SK-N-SH (cell line): ENCODE measurements at regions not wholly inside any gene's neighbourhood (a gene's known extent, or its start where the extent isn't known, plus 50 kb on each side); places are given as distances from the start of the nearest gene placed in this dataset.

Source experiments
- CTCF ChIA-PET: fragments of 300-600, 350-600 bp; formaldehyde crosslinking; extraction: SDS; loops from one replicate; lab custom pipeline; 2021; lab: Yijun Ruan, JAX
- POLR2A ChIA-PET: fragments of 350-600 bp; sonication (Branson Sonifier 250); formaldehyde crosslinking; extraction: SDS; loops from one replicate; lab custom pipeline; 2020; ENCODE audit warnings: antibody characterized with exemption, inconsistent platforms; lab: Yijun Ruan, JAX
- DNase-seq: peaks from one replicate; pipeline ENCODE4 v3.0.0; 2012
- H2AFZ ChIP-seq: fragments of 200-600 bp; sonication (generic); 2 replicates; pipeline ENCODE4 v1.8.1; 2016; ENCODE audit warnings: antibody characterized with exemption, mild to moderate bottlenecking, low read depth
- H3F3A ChIP-seq: fragments of 200-600 bp; sonication (generic); replicated peaks from 2 replicates; pipeline ENCODE3; 2016; ENCODE audit warnings: antibody characterized with exemption, mild to moderate bottlenecking; ENCODE audit not compliant: insufficient read depth
- H3K27ac ChIP-seq, 2 experiments: fragments of 200-500 bp in 1 of 2; fragments of 200-600 bp in 1 of 2; sonication (Bioruptor generic) in 1 of 2; sonication (generic), shearing (Covaris generic) in 1 of 2; 2 replicates each; pipeline versions ENCODE4 v1.5.1 to v1.6.1; 2014 to 2016; ENCODE audit warnings: low read depth in 2 of 2, inconsistent platforms in 1 of 2, low read length in 1 of 2, mild to moderate bottlenecking in 1 of 2, mixed read lengths in 1 of 2
- H3K27me3 ChIP-seq: fragments of 200-600 bp; sonication (generic), shearing (Covaris generic); 2 replicates; pipeline ENCODE4 v1.6.1; 2016; ENCODE audit warnings: mixed run types; ENCODE audit not compliant: insufficient read depth
- H3K36me3 ChIP-seq, 2 experiments: fragments of 200-500 bp in 1 of 2; fragments of 200-600 bp in 1 of 2; sonication (Bioruptor generic) in 1 of 2; sonication (generic) in 1 of 2; replicated peaks in 1 of 2; 2 replicates each; pipeline versions ENCODE3 to v1.5.1; 2014 to 2016; ENCODE audit warnings: low read length in 1 of 2, mild to moderate bottlenecking in 1 of 2; ENCODE audit not compliant: insufficient read depth in 2 of 2, control insufficient read depth in 1 of 2
- H3K4me1 ChIP-seq, 2 experiments: fragments of 200-500 bp in 1 of 2; fragments of 200-600 bp in 1 of 2; sonication (Bioruptor generic) in 1 of 2; sonication (generic), shearing (Covaris generic) in 1 of 2; 2 replicates each; pipeline versions ENCODE4 v1.5.1 to v1.6.1; 2014 to 2016; ENCODE audit warnings: low read depth in 1 of 2, low read length in 1 of 2, mixed run types in 1 of 2; ENCODE audit not compliant: insufficient read depth in 2 of 2, control insufficient read depth in 1 of 2
- H3K4me2 ChIP-seq: fragments of 200-600 bp; sonication (generic), shearing (Covaris generic); 2 replicates; pipeline ENCODE4 v1.6.1; 2017; ENCODE audit warnings: mixed run types
- H3K4me3 ChIP-seq, 2 experiments: fragments of 200-500 bp in 1 of 2; fragments of 200-600 bp in 1 of 2; sonication (Bioruptor generic) in 1 of 2; sonication (generic), shearing (Covaris generic) in 1 of 2; 2 replicates each; pipeline versions ENCODE4 v1.5.1 to v1.8.1; 2014 to 2016; ENCODE audit warnings: low read depth in 2 of 2, inconsistent platforms in 1 of 2, low read length in 1 of 2, mild to moderate bottlenecking in 1 of 2, mixed read lengths in 1 of 2, moderate library complexity in 1 of 2
- H3K79me2 ChIP-seq: fragments of 200-600 bp; sonication (generic); 2 replicates; pipeline ENCODE4 v1.8.1; 2017; ENCODE audit warnings: mild to moderate bottlenecking; ENCODE audit not compliant: insufficient read depth
- H3K9ac ChIP-seq: fragments of 200-600 bp; sonication (generic); 2 replicates; pipeline ENCODE4 v1.6.1; 2017; ENCODE audit warnings: mixed run types
- H3K9me2 ChIP-seq: fragments of 200-600 bp; sonication (generic); 2 replicates; pipeline ENCODE4 v1.6.1; 2017; ENCODE audit warnings: mixed run types
- H3K9me3 ChIP-seq: fragments of 200-600 bp; sonication (generic); 2 replicates; pipeline ENCODE4 v1.6.1; 2017; ENCODE audit warnings: mixed run types, mild to moderate bottlenecking, moderate library complexity
- H4K20me1 ChIP-seq: fragments of 200-600 bp; sonication (generic); 2 replicates; pipeline ENCODE4 v1.6.1; 2017; ENCODE audit warnings: mild to moderate bottlenecking, mixed run types; ENCODE audit not compliant: insufficient read depth
- CTCF ChIP-seq: fragments of 200-600 bp; sonication (generic); IDR thresholded peaks from 2 replicates; pipeline ENCODE4 v1.6.1; 2017; ENCODE audit warnings: antibody characterized with exemption, mild to moderate bottlenecking, moderate library complexity
- FOSL2 ChIP-seq: IDR thresholded peaks from 2 replicates; pipeline ENCODE4 v1.4.0; 2012; ENCODE audit warnings: low read depth, mild to moderate bottlenecking, moderate library complexity, borderline replicate concordance
- FOXM1 ChIP-seq: IDR thresholded peaks from 2 replicates; pipeline ENCODE4 v1.4.0; 2012; ENCODE audit warnings: low read depth, mild to moderate bottlenecking
- GABPA ChIP-seq: IDR thresholded peaks from 2 replicates; pipeline ENCODE4 v1.4.0; 2012; ENCODE audit warnings: low read depth, mild to moderate bottlenecking
- GATA2 ChIP-seq: sonication (generic); formaldehyde crosslinking; IDR thresholded peaks from 2 replicates; pipeline ENCODE4 v1.5.0; 2020; ENCODE audit warnings: mild to moderate bottlenecking, missing genetic modification reagents
- MAX ChIP-seq: IDR thresholded peaks from 2 replicates; pipeline ENCODE4 v1.4.0; 2012; ENCODE audit warnings: low read depth
- MEF2A ChIP-seq: IDR thresholded peaks from 2 replicates; pipeline ENCODE4 v1.4.0; 2012; ENCODE audit warnings: low read depth, borderline replicate concordance
- MXI1 ChIP-seq: IDR thresholded peaks from 2 replicates; pipeline ENCODE4 v1.6.1; 2012; ENCODE audit warnings: mild to moderate bottlenecking, low read depth, low read length, improper control_type of control experiment
- REST ChIP-seq: IDR thresholded peaks from 2 replicates; pipeline ENCODE4 v1.6.1; 2012; ENCODE audit warnings: mild to moderate bottlenecking, low read depth, low read length, moderate library complexity
- RFX5 ChIP-seq: IDR thresholded peaks from 2 replicates; pipeline ENCODE4 v1.6.1; 2012; ENCODE audit warnings: mild to moderate bottlenecking, improper control_type of control experiment, low read length
- RXRA ChIP-seq: IDR thresholded peaks from 2 replicates; pipeline ENCODE4 v1.4.0; 2012; ENCODE audit warnings: low read depth, mild to moderate bottlenecking, borderline replicate concordance
- TAF1 ChIP-seq: IDR thresholded peaks from 2 replicates; pipeline ENCODE4 v1.6.1; 2012; ENCODE audit warnings: low read depth, mild to moderate bottlenecking, low read length, moderate library complexity, borderline replicate concordance
- TCF12 ChIP-seq: IDR thresholded peaks from 2 replicates; pipeline ENCODE4 v1.4.0; 2012
- TEAD4 ChIP-seq: IDR thresholded peaks from 2 replicates; pipeline ENCODE4 v1.4.0; 2012; ENCODE audit warnings: mild to moderate bottlenecking, borderline replicate concordance; ENCODE audit not compliant: insufficient read depth
- USF2 ChIP-seq: fragments of 150-350 bp; IDR thresholded peaks from 2 replicates; pipeline ENCODE4 v1.6.1; 2017; ENCODE audit warnings: antibody characterized with exemption, low read length, low read depth, borderline replicate concordance
- YY1 ChIP-seq: IDR thresholded peaks from 2 replicates; pipeline ENCODE4 v1.4.0; 2012; ENCODE audit warnings: low read depth, mild to moderate bottlenecking
- WGBS: methylation state at CpG from one replicate; pipeline ENCODE4 v1.1.6; 2017; ENCODE audit warnings: low lambda C conversion rate; 5-methylcytosine and 5-hydroxymethylcytosine counted together

- H3K4me3 ChIP-seq: no peak overlapping the region
- no peaks in the 10 kb centered on the region for H4K20me1 ChIP-seq
- no peaks in the 10 kb centered on the region for H3K9me2 ChIP-seq
- no peak for TF ChIP-seq MXI1
- TF ChIP-seq GATA2 (CRISPR knock-in tag): no peak
- no peak for TF ChIP-seq RXRA
- TF ChIP-seq CTCF: no peak
- no peak for TF ChIP-seq TEAD4
- TF ChIP-seq TCF12: no peak
- no peak for TF ChIP-seq USF2
- TF ChIP-seq GABPA: no peak
- TF ChIP-seq FOXM1: no peak
- no peaks in the 10 kb centered on the region for H3F3A ChIP-seq
- H3K36me3 ChIP-seq: no peaks in the 10 kb centered on the region
- CTCF ChIA-PET: no interaction called here
- no peak overlapping the region for H3K27ac ChIP-seq
- 69% methylated on average over 11 of the region's 11 CpGs for WGBS
- H3K79me2 ChIP-seq: no peaks in the 10 kb centered on the region
- POLR2A ChIA-PET: no interaction called here
- no peak overlapping the region for H2AFZ ChIP-seq
- H3K4me1 ChIP-seq: no peaks in the 10 kb centered on the region
- no peak for DNase-seq
- H3K27me3 ChIP-seq: no peaks in the 10 kb centered on the region
- no peaks in the 10 kb centered on the region for H3K9me3 ChIP-seq
- no peak overlapping the region for H3K9ac ChIP-seq
- H3K4me2 ChIP-seq: no peak overlapping the region
Observed at GRCh38 chr11:134739136-134739535, 327.1 kb upstream of the B3GAT1 start.

GRCh38 chr11:134738581-134738980 is 326.5 kb upstream of the B3GAT1 start:
- H3K27me3 ChIP-seq: no peaks in the 10 kb centered on the region
- no peaks in the 10 kb centered on the region for H4K20me1 ChIP-seq
- H3K36me3 ChIP-seq: no peaks in the 10 kb centered on the region
- ChIA-PET CTCF (no interaction called here), POLR2A (no interaction called here)
- H3K4me1 ChIP-seq: no peaks in the 10 kb centered on the region
- no peak overlapping the region for H2AFZ ChIP-seq
- no peak overlapping the region for H3K4me3 ChIP-seq
- H3K9me3 ChIP-seq: no peaks in the 10 kb centered on the region
- H3F3A ChIP-seq: no peaks in the 10 kb centered on the region
- no peak overlapping the region for H3K9ac ChIP-seq
- TF ChIP-seq REST (no peak), RFX5 (no peak), MEF2A (no peak), MXI1 (no peak), YY1 (no peak), FOSL2 (no peak), MAX (no peak), TAF1 (no peak)
- no peak overlapping the region for H3K27ac ChIP-seq
- WGBS: 73% methylated on average over 15 of the region's 22 CpGs
- no peak overlapping the region for H3K4me2 ChIP-seq
- no peak for DNase-seq
- H3K9me2 ChIP-seq: no peaks in the 10 kb centered on the region
- H3K79me2 ChIP-seq: no peaks in the 10 kb centered on the region
